ENCODE measurements at regions not wholly inside any gene's neighbourhood (a gene's known extent, or its start where the extent isn't known, plus 50 kb on each side); places are given as distances from the start of the nearest gene placed in this dataset.
"Not testable (repeated sequence)": the region's sequence is repeated elsewhere in the genome, so short reads cannot be mapped to it uniquely, and the experiment has no call there.

GRCh38 chr9:118686959-118687358, 682.3 kb downstream of the BRINP1 start:
- no peak for DNase-seq (ENCODE audit: low read depth in 4 of 4, low spot score in 3 of 4)

DNA sequence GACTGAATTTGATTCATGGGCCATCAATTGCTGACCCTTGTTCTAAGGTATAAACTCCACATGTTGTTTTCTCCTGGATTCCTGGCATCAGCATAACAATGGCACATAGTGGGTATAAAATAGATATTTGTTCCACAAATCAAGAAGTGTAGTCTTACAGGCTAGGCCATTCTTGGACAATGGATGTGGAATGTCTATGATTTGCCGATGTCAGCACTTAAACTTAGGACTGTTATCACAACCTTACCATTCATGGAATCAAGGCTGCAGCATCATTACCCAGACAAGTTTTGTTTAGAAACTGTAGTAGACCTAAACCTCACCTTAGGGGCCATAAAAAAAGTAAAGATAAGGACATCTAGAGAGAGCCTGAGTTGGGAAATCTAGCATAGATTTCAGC, 680.0 kb downstream of the BRINP1 start:
- no peak for DNase-seq (ENCODE audit: low read depth in 4 of 4, low spot score in 3 of 4)

GRCh38 chr9:118692613-118693012, 676.6 kb downstream of the BRINP1 start:
- DNase-seq (ENCODE audit: low read depth in 4 of 4, low spot score in 3 of 4) = no peak

GRCh38 chr9:118693645-118694044, 675.6 kb downstream of the BRINP1 start:
- peak in 2 of 4 donors; percentile 1 to 2 for DNase-seq (ENCODE audit: low read depth in 4 of 4, low spot score in 3 of 4)

DNA sequence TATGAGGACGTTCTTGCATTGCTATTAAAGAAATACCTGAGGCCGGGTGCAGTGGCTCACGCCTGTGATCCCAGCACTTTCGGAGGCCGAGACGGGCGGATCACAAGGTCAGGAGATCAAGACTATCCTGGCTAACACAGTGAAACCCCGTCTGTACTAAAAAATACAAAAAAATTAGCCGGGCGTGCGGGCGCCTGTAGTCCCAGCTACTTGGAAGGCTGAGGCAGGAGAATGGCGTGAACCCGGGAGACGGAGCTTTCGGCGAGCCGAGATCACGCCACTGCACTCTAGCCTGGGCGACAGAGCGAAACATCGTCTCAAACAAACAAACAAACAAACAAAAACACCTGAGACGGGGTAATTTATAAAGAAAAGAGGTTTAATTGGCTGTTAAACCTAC, 674.0 kb downstream of the BRINP1 start:
- DNase-seq (ENCODE audit: low read depth in 4 of 4, low spot score in 3 of 4) = not testable (repeated sequence)

- DNase-seq (ENCODE audit: low read depth in 4 of 4, low spot score in 3 of 4) = no peak
Measured at GRCh38 chr9:118701985-118702384, 667.2 kb downstream of the BRINP1 start.

DNA sequence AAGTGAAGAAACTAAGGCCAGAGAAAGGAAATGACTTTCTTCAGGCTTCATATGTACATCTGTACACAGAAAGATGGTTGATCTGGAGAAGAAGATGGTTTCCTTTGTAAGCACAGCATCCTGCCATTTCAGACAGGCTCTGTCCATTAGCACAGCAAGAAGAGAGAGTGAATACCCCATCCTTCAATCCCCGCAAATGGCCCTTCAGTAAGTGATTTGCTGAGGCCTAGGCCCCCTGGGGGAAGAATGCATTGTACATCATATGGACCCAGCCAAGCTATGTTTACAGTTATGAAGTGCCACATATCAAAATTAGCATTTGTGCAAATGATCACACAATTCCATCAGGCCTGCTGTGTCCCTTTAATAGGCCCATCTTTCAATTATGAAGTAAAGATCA, 657.4 kb downstream of the BRINP1 start:
- DNase-seq (ENCODE audit: low read depth in 4 of 4, low spot score in 3 of 4) = no peak

DNA sequence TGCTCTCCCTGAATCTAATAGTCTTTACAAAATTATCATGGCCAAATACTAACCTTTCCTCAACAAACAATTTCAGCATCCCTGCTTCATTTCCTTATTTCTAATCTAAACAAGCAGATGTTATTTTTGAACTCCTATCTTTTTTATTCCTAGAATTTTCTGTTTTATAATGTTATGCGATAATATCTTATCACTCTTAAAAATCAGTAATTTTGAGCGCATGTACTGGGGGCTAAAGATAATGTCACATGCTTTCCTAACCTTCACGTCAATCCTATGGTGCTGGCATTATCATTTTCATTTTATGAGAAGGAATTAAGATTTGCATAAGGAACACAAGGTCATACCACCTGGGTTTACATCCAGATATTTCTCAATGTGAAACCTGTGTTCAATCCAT, 648.0 kb downstream of the BRINP1 start:
- DNase-seq (ENCODE audit: low read depth in 4 of 4, low spot score in 3 of 4) = no peak

GRCh38 chr9:118721923-118722322, 647.3 kb downstream of the BRINP1 start:
- no peak for DNase-seq (ENCODE audit: low read depth in 4 of 4, low spot score in 3 of 4)

- no peak for DNase-seq (ENCODE audit: low read depth in 4 of 4, low spot score in 3 of 4)
Measured at GRCh38 chr9:118729981-118730380, 639.3 kb downstream of the BRINP1 start.

DNA sequence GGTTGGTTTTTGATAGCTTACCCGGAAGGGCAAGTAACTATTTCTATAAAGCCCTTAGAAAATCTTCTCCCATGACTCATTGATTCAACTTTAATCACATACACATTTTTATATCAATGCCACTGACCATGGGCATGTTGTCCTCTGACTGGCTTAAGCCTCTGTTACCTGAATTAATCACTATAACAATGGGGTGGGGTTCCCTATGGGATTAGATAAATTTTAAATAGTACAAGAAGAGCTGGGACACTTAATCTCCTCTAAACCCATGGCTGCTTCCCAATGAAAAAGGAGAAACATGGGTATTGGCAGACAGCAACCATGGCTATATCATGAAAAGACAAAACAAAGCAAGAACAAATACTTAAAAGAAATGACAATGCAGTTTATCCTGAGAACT, 636.2 kb downstream of the BRINP1 start:
- no peak for DNase-seq (ENCODE audit: low read depth in 4 of 4, low spot score in 3 of 4)

GRCh38 chr9:118734696-118735095, 634.5 kb downstream of the BRINP1 start:
- DNase-seq (ENCODE audit: low read depth in 4 of 4, low spot score in 3 of 4) = no peak

- no peak for DNase-seq (ENCODE audit: low read depth in 4 of 4, low spot score in 3 of 4)
Measured at GRCh38 chr9:118736406-118736805, 632.8 kb downstream of the BRINP1 start.

DNA sequence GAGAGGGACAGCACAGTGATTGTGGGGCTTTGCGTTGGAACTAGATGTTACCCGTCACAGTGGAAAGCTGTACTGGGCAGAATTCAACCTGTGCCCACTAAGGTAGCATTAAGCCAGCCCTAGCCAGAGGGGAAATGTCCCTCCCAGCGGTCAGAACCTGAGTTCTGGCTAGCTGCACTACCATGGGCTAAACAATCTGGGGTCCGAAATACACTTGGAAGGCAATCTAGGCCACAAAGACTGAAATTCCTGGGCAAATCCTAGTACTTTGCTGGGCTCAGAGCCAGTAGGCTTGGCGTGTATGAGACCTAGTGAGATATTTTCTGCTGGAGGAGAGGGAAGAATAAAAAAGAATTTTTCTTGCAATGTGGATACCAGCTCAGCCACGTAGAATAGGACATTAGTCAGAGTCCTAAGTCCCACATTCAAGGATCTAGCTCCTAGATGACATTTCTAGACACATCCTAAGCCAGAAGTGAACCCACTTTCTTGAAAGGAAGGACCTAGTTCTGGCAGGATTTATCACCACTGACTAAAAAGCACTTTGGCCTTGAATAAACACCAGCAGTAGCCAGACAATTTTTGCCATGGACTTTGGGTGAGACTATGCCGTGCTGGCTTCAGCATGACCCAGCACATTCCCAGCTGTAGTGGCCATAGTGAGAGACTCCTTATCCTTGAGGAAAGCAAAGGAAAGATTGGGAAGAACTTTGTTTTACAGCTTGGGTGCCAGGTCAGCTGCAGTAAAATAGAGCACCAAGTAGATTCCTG, 618.0 kb downstream of the BRINP1 start:
- DNase-seq (ENCODE audit: low read depth in 4 of 4, low spot score in 3 of 4) = no peak

DNA sequence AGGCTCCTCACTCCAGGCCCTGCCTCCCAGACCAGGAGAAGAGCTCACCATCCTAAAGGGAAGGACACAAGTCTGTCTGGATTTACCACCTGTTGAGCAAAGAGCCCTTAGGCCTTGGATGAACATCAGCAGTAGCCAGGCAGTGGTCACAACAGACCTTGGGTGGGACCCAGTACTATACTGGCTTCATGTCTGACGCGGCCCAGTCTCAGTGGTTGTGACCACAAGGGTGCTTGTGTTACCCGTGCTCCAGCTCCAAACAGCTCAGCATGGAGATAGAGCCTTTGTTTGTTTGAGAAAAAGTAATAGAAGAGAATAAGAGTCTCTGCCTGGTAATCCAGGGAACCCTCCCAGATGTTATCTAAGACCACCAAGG, 617.4 kb downstream of the BRINP1 start:
- no peak for DNase-seq (ENCODE audit: low read depth in 4 of 4, low spot score in 3 of 4)

DNA sequence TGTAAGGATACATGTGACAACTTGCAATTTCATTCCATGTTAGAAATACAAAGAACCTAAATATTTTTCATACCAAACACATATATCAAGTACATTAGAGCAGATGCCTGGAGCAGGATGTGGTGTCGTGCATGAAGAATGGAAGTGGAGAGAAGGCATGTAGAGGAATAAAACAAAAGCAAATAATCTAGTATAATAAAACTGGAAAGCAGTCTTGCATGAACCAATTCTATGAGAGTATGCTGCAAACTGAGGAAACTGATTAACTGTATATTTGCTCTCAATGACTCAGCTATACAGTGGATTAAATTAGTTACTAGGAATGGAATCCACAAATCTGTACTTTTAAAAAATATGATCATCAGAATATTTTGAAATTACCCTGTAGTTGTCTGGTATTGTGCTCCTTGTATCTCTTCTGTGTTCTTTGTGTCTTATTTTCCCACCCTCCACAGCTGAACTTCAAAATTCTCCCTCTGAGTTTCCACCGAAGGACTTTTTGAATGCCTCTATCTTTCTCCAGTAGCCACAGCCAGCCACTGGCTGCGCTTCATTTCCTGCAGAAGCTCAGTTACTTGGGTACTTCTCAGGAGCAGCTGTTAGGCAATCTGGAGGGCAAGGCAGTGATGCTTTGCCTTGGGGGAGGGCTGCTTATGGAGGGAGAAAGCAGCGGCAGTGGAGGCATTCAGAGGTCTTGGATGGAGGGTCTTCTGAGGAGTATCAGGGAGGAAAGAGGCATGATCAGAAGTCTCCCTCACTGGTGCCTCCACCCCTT, 608.0 kb downstream of the BRINP1 start:
- DNase-seq (ENCODE audit: low read depth in 4 of 4, low spot score in 3 of 4) = no peak

GRCh38 chr9:118767571-118767970, 601.7 kb downstream of the BRINP1 start:
- DNase-seq (ENCODE audit: low read depth in 4 of 4, low spot score in 3 of 4) = no peak

DNA sequence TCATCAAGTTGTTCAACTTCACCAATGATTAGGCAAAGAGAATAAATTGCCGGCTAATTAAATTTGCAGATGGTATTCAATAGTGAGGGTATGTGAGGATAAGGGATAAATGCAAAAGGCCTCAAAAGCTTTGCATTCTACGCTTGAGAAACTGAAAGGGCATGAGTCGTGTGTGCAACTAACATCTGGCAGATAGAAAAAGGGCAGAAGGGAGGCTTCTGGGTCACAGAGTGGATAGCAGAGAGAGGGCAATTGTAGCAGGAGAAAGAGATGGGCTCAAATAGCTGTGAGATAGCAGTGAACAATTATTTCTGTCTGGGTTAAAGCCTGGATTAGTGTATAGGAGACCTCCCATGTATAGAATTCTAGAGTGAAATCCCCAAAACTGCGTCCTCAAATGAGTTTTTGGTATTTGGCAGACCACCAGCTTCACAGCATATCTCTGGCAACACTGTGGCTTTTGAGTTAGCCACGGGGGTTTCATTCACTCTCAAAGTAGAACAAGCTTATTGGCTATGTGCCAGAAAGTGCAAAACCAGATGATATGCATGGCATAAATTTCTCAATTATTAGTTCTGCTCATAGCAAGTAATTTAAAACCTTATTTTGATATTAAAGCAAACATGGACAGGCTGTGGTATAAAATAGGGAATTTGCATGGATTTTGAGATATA, 586.3 kb downstream of the BRINP1 start:
- DNase-seq (ENCODE audit: low read depth in 4 of 4, low spot score in 3 of 4) = no peak

- DNase-seq (ENCODE audit: low read depth in 4 of 4, low spot score in 3 of 4) = no peak
Measured at GRCh38 chr9:118784033-118784432, 585.2 kb downstream of the BRINP1 start.

GRCh38 chr9:118785456-118785855, 583.8 kb downstream of the BRINP1 start:
- no peak for DNase-seq (ENCODE audit: low read depth in 4 of 4, low spot score in 3 of 4)

DNA sequence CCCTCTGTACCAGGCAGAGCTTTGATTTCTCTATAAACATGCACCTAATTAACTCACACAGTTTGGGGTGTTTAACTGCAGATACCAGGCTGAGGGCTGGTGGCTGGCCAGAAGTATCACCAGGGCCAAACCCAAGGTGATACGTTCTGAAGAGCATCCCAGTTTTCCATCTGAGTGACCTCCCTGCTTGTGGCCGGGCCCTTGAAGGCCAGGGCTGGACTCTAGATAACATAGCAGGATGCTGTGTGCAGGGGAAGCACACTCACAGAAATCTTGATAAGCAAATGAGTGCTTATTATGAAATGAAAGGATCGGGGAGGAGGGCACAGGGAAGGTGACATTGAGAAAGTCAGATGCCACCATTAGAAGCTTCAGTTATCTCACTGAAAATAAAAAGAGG, 582.4 kb downstream of the BRINP1 start:
- DNase-seq (ENCODE audit: low read depth in 4 of 4, low spot score in 3 of 4) = no peak

DNA sequence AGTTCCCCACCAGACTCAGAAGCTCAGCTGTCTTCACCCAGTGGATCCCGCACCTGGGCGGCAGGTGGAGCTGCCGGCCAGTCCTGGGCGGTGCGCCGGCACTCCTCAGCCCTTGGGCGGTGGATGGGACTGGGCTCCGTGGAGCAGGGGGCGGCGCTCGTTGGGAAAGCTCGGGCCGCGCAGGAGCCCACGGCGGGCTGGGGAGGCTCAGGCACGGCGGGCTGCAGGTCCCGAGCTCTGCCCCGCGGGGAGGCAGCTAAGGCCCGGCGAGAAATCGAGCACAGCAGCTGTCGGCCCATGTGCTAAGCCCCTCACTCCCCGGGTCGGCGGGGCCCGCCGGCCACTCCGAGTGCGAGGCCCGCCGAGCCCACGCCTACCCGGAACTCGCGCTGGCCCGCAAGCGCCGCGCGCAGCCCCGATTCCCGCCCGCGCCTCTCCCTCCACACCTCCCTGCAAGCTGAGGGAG, 560.0 kb downstream of the BRINP1 start:
- DNase-seq (ENCODE audit: low read depth in 4 of 4, low spot score in 3 of 4) = no peak
